ENCODE measurements at regions not wholly inside any gene's neighbourhood (a gene's known extent, or its start where the extent isn't known, plus 50 kb on each side); places are given as distances from the start of the nearest gene placed in this dataset.
"Not testable (repeated sequence)": the region's sequence is repeated elsewhere in the genome, so short reads cannot be mapped to it uniquely, and the experiment has no call there.

- DNase-seq: no peak
Measured at GRCh38 chr5:152529440-152529839, 124.4 kb upstream of the NMUR2 start.

GRCh38 chr5:152532714-152533113 is 127.6 kb upstream of the NMUR2 start:
- DNase-seq: no peak

GRCh38 chr5:152534641-152535040 is 129.6 kb upstream of the NMUR2 start:
- no peak for DNase-seq

- DNase-seq: no peak
Measured at GRCh38 chr5:152542741-152543140, 137.7 kb upstream of the NMUR2 start.

GRCh38 chr5:152546493-152546892 is 141.4 kb upstream of the NMUR2 start:
- no peak for DNase-seq

GRCh38 chr5:152547202-152547601 is 142.1 kb upstream of the NMUR2 start:
- no peak for DNase-seq

GRCh38 chr5:152549709-152550108 is 144.6 kb upstream of the NMUR2 start:
- DNase-seq: no peak

GRCh38 chr5:152551061-152551460 is 146.0 kb upstream of the NMUR2 start:
- DNase-seq: no peak

- DNase-seq: no peak
Measured at GRCh38 chr5:152556784-152557183, 151.7 kb upstream of the NMUR2 start.

- peak; percentile 7 for DNase-seq
Measured at GRCh38 chr5:152560512-152561137, 155.5 kb upstream of the NMUR2 start.

GRCh38 chr5:152568016-152568415 is 162.9 kb upstream of the NMUR2 start:
- DNase-seq: no peak

GRCh38 chr5:152572812-152573211 is 167.7 kb upstream of the NMUR2 start:
- no peak for DNase-seq

GRCh38 chr5:152584103-152584502 is 179.0 kb upstream of the NMUR2 start:
- no peak for DNase-seq

GRCh38 chr5:152592416-152592815 is 187.3 kb upstream of the NMUR2 start:
- no peak for DNase-seq

- no peak for DNase-seq
Measured at GRCh38 chr5:152593388-152593787, 188.3 kb upstream of the NMUR2 start.

GRCh38 chr5:152595405-152595804 is 190.3 kb upstream of the NMUR2 start:
- no peak for DNase-seq

GRCh38 chr5:152599096-152599495 is 194.0 kb upstream of the NMUR2 start:
- DNase-seq: no peak

- no peak for DNase-seq
Measured at GRCh38 chr5:152601806-152602732, 197.0 kb upstream of the NMUR2 start.

GRCh38 chr5:152606050-152606449 is 201.0 kb upstream of the NMUR2 start:
- not testable (repeated sequence) for DNase-seq

- DNase-seq: no peak
Measured at GRCh38 chr5:152606776-152607364, 201.8 kb upstream of the NMUR2 start.

GRCh38 chr5:152607401-152608160 is 202.5 kb upstream of the NMUR2 start:
- DNase-seq: no peak

GRCh38 chr5:152608458-152608857 is 203.4 kb upstream of the NMUR2 start:
- no peak for DNase-seq

GRCh38 chr5:152619756-152620155 is 214.7 kb upstream of the NMUR2 start:
- no peak for DNase-seq

Data from GDM1 (cell line).